Body of pancreas (tissue), 4 donors: ENCODE measurements at regions not wholly inside any gene's neighbourhood (a gene's known extent, or its start where the extent isn't known, plus 50 kb on each side); places are given as distances from the start of the nearest gene placed in this dataset.

Experiments
- CTCF ChIP-seq, 7 experiments: fragments of 450-650 bp in 4 of 7; fragments of 200-600 bp in 3 of 7; sonication (generic) in 3 of 7; IDR thresholded peaks; one replicate each; pipeline ENCODE4 v1.5.1; 2016 to 2019; ENCODE audit warnings: antibody characterized with exemption in 7 of 7
- POLR2A ChIP-seq, 3 donors: fragments of 450-650 bp; IDR thresholded peaks; one replicate each; pipeline ENCODE4 v1.6.1; 2016; ENCODE audit warnings: antibody characterized with exemption in 3 of 3, mild to moderate bottlenecking in 2 of 3

DNA sequence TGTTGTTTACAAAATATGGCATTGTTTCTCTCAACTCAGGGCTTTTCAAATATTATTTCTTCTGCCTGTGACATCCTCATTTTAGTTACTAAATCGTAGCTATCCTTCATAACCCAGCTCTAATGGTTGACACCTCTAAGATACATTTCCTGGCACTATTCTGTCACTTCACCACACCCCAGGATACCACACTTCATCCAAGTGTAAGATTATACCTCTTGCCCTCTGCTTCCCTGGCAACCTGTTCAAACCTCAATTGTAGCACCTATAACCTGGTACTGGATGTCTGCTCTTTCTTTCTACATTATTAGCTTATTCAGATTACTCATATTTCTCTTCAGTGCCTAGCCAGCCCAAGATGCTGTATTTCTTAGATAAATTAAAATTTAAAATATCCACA lies 175.7 kb upstream of the SPIN4 start:
- TF ChIP-seq CTCF (IDR thresholded peaks at IDR 0.05) (no peak), POLR2A (IDR thresholded peaks at IDR 0.05) (no peak)
